Upper lobe of left lung (tissue), 6 donors: ENCODE measurements at regions not wholly inside any gene's neighbourhood (a gene's known extent, or its start where the extent isn't known, plus 50 kb on each side); places are given as distances from the start of the nearest gene placed in this dataset.

Experiments
- ATAC-seq, 2 donors: fragments of 200-7000 bp; cut with Tn5 transposase; one replicate each; pipeline ENCODE4 v1.9.1; 2022; ENCODE audit warnings: mild to moderate bottlenecking in 2 of 2, moderate library complexity in 2 of 2; ENCODE audit not compliant: low FRiP score in 2 of 2
- DNase-seq, 2 donors: peaks; one replicate each; pipeline ENCODE4 v3.0.0-alpha.2; 2019 to 2020
- H3K27ac ChIP-seq, 4 donors: fragments of 200-600 bp; sonication (generic); one replicate each; pipeline ENCODE4 v1.5.1; 2016 to 2019
- H3K27me3 ChIP-seq, 4 donors: fragments of 200-600 bp; sonication (generic); one replicate each; pipeline ENCODE4 v1.5.1; 2017 to 2019
- H3K36me3 ChIP-seq, 4 donors: fragments of 200-600 bp; sonication (generic); one replicate each; pipeline ENCODE4 v1.5.1; 2016 to 2019
- H3K4me1 ChIP-seq, 4 donors: fragments of 200-600 bp; sonication (generic); one replicate each; pipeline ENCODE4 v1.5.1; 2018 to 2019
- H3K4me3 ChIP-seq, 4 donors: fragments of 200-600 bp; sonication (generic); one replicate each; pipeline ENCODE4 v1.5.1; 2017 to 2019; ENCODE audit warnings: mild to moderate bottlenecking in 2 of 4, moderate library complexity in 1 of 4
- H3K9me3 ChIP-seq, 4 donors: fragments of 200-600 bp; sonication (generic); one replicate each; pipeline ENCODE4 v1.5.1; 2018 to 2019
- CTCF ChIP-seq, 6 experiments: fragments of 450-650 bp in 4 of 6; fragments of 200-600 bp in 2 of 6; sonication (generic) in 2 of 6; IDR thresholded peaks; one replicate each; pipeline ENCODE4 v1.5.1; 2016 to 2019; ENCODE audit warnings: antibody characterized with exemption in 6 of 6
- EP300 ChIP-seq, 4 donors: sonication (generic); formaldehyde crosslinking; IDR thresholded peaks; one replicate each; pipeline ENCODE4 v1.5.1; 2017; ENCODE audit warnings: antibody characterized with exemption in 4 of 4, control low read depth in 2 of 4
- POLR2A ChIP-seq, 4 donors: fragments of 450-650 bp; IDR thresholded peaks; one replicate each; pipeline ENCODE4 v1.5.1; 2016 to 2017; ENCODE audit warnings: antibody characterized with exemption in 4 of 4, mild to moderate bottlenecking in 2 of 4
- POLR2AphosphoS5 ChIP-seq, 2 donors: sonication (generic); formaldehyde crosslinking; IDR thresholded peaks; one replicate each; pipeline ENCODE4 v1.5.1; 2017; ENCODE audit warnings: antibody characterized with exemption in 2 of 2
- WGBS, 2 donors: methylation state at CpG; one replicate each; pipeline ENCODE4 v1.1.5; 2017 to 2018; 5-methylcytosine and 5-hydroxymethylcytosine counted together
- donor health status: DM: no; HTN: no; CAD: no; lungs with moderate emphysema.
- donor health status: DM: no; HTN: yes; CAD: no; lungs with severe emphysema.

GRCh38 chr7:63080831-63081230 is 917.8 kb upstream of the ZNF722 start:
- H3K4me1 ChIP-seq: no peaks in the 10 kb centered on the region
- TF ChIP-seq CTCF (IDR thresholded peaks at IDR 0.05) (no peak), POLR2AphosphoS5 (IDR thresholded peaks at IDR 0.05) (no peak), POLR2A (IDR thresholded peaks at IDR 0.05) (no peak), EP300 (IDR thresholded peaks at IDR 0.05) (no peak)
- no peaks in the 10 kb centered on the region for H3K36me3 ChIP-seq
- no peak overlapping the region for H3K27ac ChIP-seq
- no peaks in the 10 kb centered on the region for H3K27me3 ChIP-seq
- ATAC-seq (no peak), DNase-seq (no peak)
- peaks cover 0 to 76% (median 15%) of the 10 kb centered on the region in 4 donors for H3K9me3 ChIP-seq
- WGBS, 2 donors: 45 to 54% methylated on average over 4 of the region's 4 CpGs
- H3K4me3 ChIP-seq: no peak overlapping the region

GRCh38 chr7:63087575-63088190 is 911.0 kb upstream of the ZNF722 start:
- Histone ChIP-seq H3K27ac (no peak overlapping the region), H3K27me3 (no peaks in the 10 kb centered on the region), H3K4me3 (no peak overlapping the region), H3K9me3 (peaks cover 20 to 67% (median 34%) of the 10 kb centered on the region in 4 donors), H3K4me1 (no peaks in the 10 kb centered on the region), H3K36me3 (no peaks in the 10 kb centered on the region)
- TF ChIP-seq CTCF (IDR thresholded peaks at IDR 0.05) (no peak), POLR2A (IDR thresholded peaks at IDR 0.05) (no peak), EP300 (IDR thresholded peaks at IDR 0.05) (no peak), POLR2AphosphoS5 (IDR thresholded peaks at IDR 0.05) (no peak)
- 56 to 68% methylated on average over 3 of the region's 3 CpGs for WGBS, 2 donors
- ATAC-seq: no peak
- DNase-seq: no peak

- Histone ChIP-seq H3K9me3 (peaks cover 9 to 61% (median 13%) of the 10 kb centered on the region in 4 donors), H3K4me1 (no peaks in the 10 kb centered on the region), H3K4me3 (no peak overlapping the region), H3K27ac (no peak overlapping the region), H3K36me3 (no peaks in the 10 kb centered on the region), H3K27me3 (no peaks in the 10 kb centered on the region)
- DNase-seq (no peak), ATAC-seq (no peak)
- TF ChIP-seq POLR2A (IDR thresholded peaks at IDR 0.05): no peak
- no peak for TF ChIP-seq POLR2AphosphoS5 (IDR thresholded peaks at IDR 0.05)
- no peak for TF ChIP-seq EP300 (IDR thresholded peaks at IDR 0.05)
- TF ChIP-seq CTCF (IDR thresholded peaks at IDR 0.05): no peak
- 66 to 68% methylated on average over 7 of the region's 7 CpGs for WGBS, 2 donors
Observed at GRCh38 chr7:63092951-63093350, 905.7 kb upstream of the ZNF722 start.

- H3K27me3 ChIP-seq: no peaks in the 10 kb centered on the region
- no peak overlapping the region for H3K27ac ChIP-seq
- no peak for TF ChIP-seq CTCF (IDR thresholded peaks at IDR 0.05)
- no peak for TF ChIP-seq POLR2A (IDR thresholded peaks at IDR 0.05)
- TF ChIP-seq POLR2AphosphoS5 (IDR thresholded peaks at IDR 0.05): no peak
- no peak for TF ChIP-seq EP300 (IDR thresholded peaks at IDR 0.05)
- DNase-seq (no peak), ATAC-seq (no peak)
- 50 to 61% methylated on average over 1 of the region's 1 CpG for WGBS, 2 donors
- H3K36me3 ChIP-seq: no peaks in the 10 kb centered on the region
- peaks cover 5 to 57% (median 9%) of the 10 kb centered on the region in 4 donors for H3K9me3 ChIP-seq
- H3K4me1 ChIP-seq: no peaks in the 10 kb centered on the region
- H3K4me3 ChIP-seq: no peak overlapping the region
Observed at GRCh38 chr7:63093481-63093880, 905.2 kb upstream of the ZNF722 start.

- DNase-seq (no peak), ATAC-seq (no peak)
- no peaks in the 10 kb centered on the region for H3K36me3 ChIP-seq
- WGBS, 2 donors: 80 to 83% methylated on average over 3 of the region's 3 CpGs
- H3K9me3 ChIP-seq: peaks cover 0 to 44% (median 0%) of the 10 kb centered on the region in 4 donors
- H3K27ac ChIP-seq: no peak overlapping the region
- TF ChIP-seq CTCF (IDR thresholded peaks at IDR 0.05): no peak
- TF ChIP-seq POLR2AphosphoS5 (IDR thresholded peaks at IDR 0.05): no peak
- no peak for TF ChIP-seq POLR2A (IDR thresholded peaks at IDR 0.05)
- TF ChIP-seq EP300 (IDR thresholded peaks at IDR 0.05): no peak
- no peaks in the 10 kb centered on the region for H3K4me1 ChIP-seq
- H3K4me3 ChIP-seq: no peak overlapping the region
- H3K27me3 ChIP-seq: no peaks in the 10 kb centered on the region
Observed at GRCh38 chr7:63096141-63096540, 902.5 kb upstream of the ZNF722 start.
